ENCODE measurements at regions not wholly inside any gene's neighbourhood (a gene's known extent, or its start where the extent isn't known, plus 50 kb on each side); places are given as distances from the start of the nearest gene placed in this dataset.

GRCh38 chr20:6993011-6993410 is 225.5 kb downstream of the BMP2 start:
- no peak for TF ChIP-seq POLR2A (IDR thresholded peaks at IDR 0.05)
- TF ChIP-seq CTCF (IDR thresholded peaks at IDR 0.05), result no peak
